ENCODE measurements at regions not wholly inside any gene's neighbourhood (a gene's known extent, or its start where the extent isn't known, plus 50 kb on each side); places are given as distances from the start of the nearest gene placed in this dataset.
"Not testable (repeated sequence)": the region's sequence is repeated elsewhere in the genome, so short reads cannot be mapped to it uniquely, and the experiment has no call there.

DNA sequence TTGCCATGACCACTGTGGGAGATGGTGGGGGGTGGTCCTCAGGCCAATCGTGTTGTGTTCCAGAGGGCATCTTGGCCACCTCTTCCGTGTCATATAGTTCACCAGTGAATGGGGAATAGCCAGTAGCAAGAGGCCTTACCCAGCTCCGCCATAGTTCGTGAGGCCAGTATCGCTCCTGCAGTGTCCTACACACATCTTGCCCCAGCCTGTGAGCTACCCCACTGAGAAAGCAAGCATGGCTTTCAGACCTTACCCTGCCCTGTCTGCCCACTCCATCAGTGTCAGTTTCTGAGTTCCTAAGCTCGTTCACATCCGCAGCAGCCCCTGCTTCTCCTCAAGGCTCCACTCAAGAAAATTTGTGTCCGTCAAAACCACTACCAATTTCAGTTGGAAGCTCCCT lies 586.0 kb upstream of the PABPC5 start:
- POLR2A ChIA-PET (ENCODE audit: low non-redundant PET); H3K27ac ChIP-seq; DNase-seq (ENCODE audit: low spot score); CTCF ChIA-PET: not testable (repeated sequence)

DNA sequence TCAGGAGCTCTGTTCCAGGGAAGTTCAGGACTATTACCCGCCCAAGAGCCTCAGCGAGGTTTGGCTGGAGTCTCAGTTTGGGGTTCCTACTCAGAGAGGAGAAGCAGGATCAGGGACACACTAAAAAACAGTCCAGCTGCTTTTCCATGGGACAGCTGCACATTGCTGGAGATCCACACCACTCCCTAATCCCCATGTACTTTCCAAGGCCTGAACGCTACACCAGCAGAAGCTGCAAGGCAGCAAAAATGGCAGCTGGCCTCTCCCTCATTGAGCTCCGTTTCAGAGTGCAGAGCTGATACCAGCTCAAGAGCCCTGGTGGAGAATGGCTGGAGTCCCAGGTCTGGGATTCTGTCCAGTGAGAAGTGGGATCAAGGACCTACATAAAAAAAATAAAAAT lies 551.2 kb upstream of the PABPC5 start:
- no peak overlapping the region for H3K27ac ChIP-seq
- DNase-seq (ENCODE audit: low spot score), result no peak
- POLR2A ChIA-PET (ENCODE audit: low non-redundant PET), result no interaction called here
- TF ChIP-seq, protein P1, sequence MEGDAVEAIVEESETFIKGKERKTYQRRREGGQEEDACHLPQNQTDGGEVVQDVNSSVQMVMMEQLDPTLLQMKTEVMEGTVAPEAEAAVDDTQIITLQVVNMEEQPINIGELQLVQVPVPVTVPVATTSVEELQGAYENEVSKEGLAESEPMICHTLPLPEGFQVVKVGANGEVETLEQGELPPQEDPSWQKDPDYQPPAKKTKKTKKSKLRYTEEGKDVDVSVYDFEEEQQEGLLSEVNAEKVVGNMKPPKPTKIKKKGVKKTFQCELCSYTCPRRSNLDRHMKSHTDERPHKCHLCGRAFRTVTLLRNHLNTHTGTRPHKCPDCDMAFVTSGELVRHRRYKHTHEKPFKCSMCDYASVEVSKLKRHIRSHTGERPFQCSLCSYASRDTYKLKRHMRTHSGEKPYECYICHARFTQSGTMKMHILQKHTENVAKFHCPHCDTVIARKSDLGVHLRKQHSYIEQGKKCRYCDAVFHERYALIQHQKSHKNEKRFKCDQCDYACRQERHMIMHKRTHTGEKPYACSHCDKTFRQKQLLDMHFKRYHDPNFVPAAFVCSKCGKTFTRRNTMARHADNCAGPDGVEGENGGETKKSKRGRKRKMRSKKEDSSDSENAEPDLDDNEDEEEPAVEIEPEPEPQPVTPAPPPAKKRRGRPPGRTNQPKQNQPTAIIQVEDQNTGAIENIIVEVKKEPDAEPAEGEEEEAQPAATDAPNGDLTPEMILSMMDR (conservative IDR thresholded peaks at IDR 0.05; ENCODE audit: low read depth), result no peak
- CTCF ChIA-PET, result no interaction called here

DNA sequence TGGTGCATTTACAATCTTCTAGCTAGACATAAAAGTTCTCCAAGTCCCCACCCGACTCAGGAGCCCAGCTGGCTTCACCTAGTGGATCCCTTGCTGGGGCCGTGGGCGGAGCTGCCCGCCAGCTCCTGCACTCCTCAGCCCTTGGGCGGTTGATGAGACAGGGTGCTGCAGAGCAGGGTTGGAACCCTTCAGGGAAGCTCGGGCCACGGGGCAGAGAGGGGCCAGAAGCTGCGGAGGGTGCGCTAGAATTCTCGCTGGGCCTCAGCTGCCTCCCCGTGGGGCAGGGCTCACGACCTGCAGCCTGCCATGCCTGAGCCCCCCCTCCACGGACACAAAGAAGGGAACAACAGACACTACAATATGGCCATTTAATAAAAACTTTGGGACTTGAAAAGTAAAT lies 519.8 kb upstream of the PABPC5 start:
- CTCF ChIA-PET; POLR2A ChIA-PET (ENCODE audit: low non-redundant PET); H3K27ac ChIP-seq; DNase-seq (ENCODE audit: low spot score): not testable (repeated sequence)

DNA sequence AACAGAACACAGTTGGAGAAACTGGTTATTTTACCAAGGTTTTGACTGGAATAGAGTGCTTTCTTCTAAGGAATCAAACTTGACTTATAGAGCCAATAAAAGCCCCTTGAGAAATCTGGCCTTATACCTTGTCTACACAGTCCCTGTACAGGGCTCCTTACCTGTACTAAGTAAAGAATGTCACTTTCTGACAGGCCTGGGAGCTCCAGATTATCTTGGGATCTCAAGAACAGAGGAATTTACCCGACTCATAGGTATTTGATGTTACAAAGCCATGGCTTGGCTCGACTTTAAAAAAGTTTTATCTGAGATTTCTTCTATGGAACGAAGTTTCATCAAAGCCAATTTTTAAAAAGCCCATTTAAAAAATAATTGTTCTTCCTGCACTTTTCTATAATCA lies 487.8 kb upstream of the PABPC5 start:
- H3K27ac ChIP-seq; CTCF ChIA-PET; POLR2A ChIA-PET (ENCODE audit: low non-redundant PET); DNase-seq (ENCODE audit: low spot score): not testable (repeated sequence)

DNA sequence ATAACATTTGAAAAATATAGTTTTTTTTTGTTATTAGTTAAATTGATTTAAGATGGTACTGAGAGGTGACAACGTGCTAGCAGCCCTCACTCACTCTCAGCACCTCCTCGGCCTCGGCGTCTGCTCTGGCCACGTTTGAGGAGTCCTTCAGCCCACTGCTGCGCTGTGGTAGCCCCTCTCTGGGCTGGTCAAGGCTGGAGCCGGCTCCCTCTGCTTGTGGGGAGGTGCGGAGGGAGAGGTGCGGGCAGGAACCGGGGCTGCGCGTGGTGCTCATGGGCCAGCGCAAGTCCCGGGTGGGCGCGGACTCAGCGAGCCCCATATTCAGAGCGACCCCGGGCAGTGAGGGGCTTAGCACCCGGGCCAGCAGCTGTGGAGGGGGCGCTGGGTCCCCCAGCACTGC lies 439.4 kb upstream of the PABPC5 start:
- POLR2A ChIA-PET (ENCODE audit: low non-redundant PET); H3K27ac ChIP-seq; DNase-seq (ENCODE audit: low spot score); CTCF ChIA-PET: not testable (repeated sequence)

DNA sequence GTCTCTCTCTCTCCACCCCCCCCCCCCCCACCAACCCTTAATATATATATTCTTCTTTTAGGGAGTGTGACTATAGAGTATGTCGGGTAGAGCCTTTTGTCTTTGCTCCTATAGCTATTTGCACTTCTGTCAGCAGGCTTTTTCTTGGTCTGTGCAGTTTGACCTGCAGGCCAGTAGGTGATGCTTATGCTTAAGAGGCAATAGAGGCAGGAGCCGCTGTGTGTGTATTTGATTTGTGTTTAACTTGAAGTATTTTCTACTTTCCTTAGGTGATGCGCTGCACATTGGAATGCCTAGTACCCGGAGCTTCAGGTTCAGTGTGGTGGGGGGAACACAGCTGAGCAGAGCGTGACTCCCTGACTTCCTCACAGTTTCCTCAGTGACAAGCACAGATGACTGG lies 416.5 kb upstream of the PABPC5 start:
- POLR2A ChIA-PET (ENCODE audit: low non-redundant PET); DNase-seq (ENCODE audit: low spot score); CTCF ChIA-PET; H3K27ac ChIP-seq: not testable (repeated sequence)

DNA sequence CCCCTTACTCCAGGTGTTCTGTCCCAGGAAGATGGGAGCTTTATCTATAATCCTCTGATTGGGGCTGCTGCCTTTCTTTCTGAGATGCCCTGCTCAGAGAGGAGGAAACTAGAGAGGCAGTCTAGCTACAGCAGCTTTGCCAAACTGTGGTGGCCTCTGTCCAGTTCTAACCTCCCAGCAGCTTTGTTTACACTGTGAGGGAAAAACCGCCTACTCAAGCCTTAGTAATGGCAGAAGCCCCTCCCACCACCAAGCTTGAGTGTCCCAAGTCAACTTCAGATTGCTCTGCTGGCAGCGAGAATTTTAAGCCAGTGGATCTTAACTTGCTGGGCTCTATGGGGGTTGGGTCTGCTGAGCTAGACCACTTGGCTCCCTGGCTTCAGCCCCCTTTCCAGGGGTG lies 394.9 kb upstream of the PABPC5 start:
- DNase-seq (ENCODE audit: low spot score), result no peak
- H3K27ac ChIP-seq, result no peak overlapping the region
- CTCF ChIA-PET, result no interaction called here
- TF ChIP-seq, protein P1 (conservative IDR thresholded peaks at IDR 0.05; ENCODE audit: low read depth), result no peak
- POLR2A ChIA-PET (ENCODE audit: low non-redundant PET), result no interaction called here

DNA sequence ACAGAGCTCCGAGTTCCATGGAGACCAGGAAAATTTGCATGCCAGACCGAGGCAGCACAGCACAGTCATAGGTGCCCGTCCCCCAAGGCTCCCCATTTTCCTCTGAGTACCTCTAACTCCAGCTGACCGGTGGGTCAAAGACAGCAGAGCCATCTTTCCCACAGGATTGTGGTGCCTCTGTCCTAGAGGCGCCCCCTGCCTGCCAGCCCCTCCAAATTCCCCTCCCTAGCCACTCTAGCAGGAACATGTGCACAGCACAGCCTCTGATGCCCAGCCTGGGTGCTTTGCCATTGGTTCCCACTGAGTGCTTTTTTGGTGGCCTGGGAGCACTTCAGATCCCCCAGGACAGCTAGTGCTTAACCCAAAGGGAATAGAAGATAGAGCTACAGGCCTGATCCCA lies 368.5 kb upstream of the PABPC5 start:
- ChIA-PET CTCF (no interaction called here), POLR2A (ENCODE audit: low non-redundant PET) (no interaction called here)
- TF ChIP-seq, protein P1 (conservative IDR thresholded peaks at IDR 0.05; ENCODE audit: low read depth), result no peak
- no peak for DNase-seq (ENCODE audit: low spot score)
- no peak overlapping the region for H3K27ac ChIP-seq

DNA sequence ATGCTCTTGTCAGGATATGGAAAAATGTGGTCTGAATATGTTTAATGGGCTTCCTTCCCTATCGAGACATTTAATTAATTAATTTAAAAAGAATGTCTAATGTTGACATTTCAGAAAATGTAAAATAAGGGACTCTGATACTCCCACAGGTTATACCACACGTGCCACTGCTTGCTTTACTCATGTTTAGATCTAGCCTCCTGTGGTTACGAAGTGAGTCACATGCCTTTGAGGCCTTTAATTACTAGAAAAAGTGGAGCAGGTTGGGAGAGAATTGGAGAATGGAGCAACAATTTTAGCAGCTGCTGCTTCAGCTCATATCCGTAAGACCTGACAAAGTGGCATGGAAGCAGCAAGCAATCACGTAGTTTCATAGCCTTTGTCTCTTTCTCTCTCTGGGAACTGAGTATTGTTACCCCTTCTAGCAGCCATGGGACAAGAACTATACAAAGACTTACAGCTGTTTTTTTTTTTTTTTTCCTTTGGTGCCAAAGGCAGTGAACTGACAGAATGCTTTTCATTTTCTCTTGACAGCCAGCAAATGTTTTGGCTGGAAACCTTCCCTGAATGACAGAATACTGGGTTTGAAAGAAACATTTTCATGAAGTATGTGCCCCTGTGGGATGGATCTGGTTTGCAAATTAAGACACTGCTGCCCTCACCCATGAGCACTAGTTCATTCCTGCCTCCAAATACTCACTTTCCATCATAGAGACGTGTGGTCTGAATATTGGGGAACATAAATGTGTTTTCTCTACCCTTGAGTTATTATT lies 355.1 kb upstream of the PABPC5 start:
- peak; percentile 18 for DNase-seq (ENCODE audit: low spot score)
- no peak overlapping the region for H3K27ac ChIP-seq
- ChIA-PET CTCF (no interaction called here), POLR2A (ENCODE audit: low non-redundant PET) (no interaction called here)
- TF ChIP-seq, protein P1 (conservative IDR thresholded peaks at IDR 0.05; ENCODE audit: low read depth), result no peak
